ENCODE measurements at regions not wholly inside any gene's neighbourhood (a gene's known extent, or its start where the extent isn't known, plus 50 kb on each side); places are given as distances from the start of the nearest gene placed in this dataset.
A peak's percentile ranks its signal among the peaks of the same experiment; 100 is the strongest.

DNA sequence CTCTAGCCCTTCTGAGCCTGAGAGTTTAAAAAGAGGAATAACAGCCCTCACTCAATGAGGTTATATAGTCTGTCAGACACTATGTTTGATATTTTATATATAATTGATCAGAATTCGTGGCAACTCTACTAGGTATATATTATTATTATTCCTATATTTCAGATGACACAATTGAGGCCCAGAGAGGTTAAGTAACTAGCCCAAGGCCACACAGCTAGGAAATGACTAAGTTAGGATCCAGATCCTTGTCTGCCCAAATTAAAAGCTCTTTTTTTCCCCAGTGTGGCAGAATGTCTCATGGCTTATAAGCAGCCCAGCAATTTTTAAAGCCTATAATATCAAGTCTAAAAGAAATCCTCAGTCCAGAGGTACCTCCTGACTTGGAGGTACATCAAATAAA is 1119.9 kb upstream of the AUTS2 start:
- DNase-seq (ENCODE audit: low spot score) = no peak

- no peak for DNase-seq (ENCODE audit: low spot score)
These were observed 1115.5 kb upstream of the AUTS2 start for GRCh38 chr7:68482800-68483199.

DNA sequence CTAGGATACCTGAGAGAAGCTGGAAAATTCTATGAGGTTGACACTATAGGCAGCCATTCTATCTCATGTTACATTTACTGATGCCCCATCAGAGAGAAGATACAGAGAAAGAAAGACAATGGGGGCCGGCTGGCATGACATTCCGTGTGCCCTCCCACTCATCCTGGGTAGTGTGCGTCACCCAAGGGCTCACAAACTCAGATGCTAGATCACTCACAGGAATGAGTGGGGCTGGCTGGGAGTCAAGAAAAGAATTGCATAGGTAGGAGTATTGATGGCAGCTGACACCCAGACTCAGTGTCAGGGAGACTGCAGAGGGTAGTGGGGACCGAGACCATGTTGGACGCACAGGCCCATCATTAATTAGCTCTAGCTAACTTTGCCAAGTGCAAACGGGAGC is 1113.5 kb upstream of the AUTS2 start:
- DNase-seq (ENCODE audit: low spot score) = peak; percentile 27

- DNase-seq (ENCODE audit: low spot score) = no peak
These were observed 1112.9 kb upstream of the AUTS2 start for GRCh38 chr7:68485253-68485917.

DNA sequence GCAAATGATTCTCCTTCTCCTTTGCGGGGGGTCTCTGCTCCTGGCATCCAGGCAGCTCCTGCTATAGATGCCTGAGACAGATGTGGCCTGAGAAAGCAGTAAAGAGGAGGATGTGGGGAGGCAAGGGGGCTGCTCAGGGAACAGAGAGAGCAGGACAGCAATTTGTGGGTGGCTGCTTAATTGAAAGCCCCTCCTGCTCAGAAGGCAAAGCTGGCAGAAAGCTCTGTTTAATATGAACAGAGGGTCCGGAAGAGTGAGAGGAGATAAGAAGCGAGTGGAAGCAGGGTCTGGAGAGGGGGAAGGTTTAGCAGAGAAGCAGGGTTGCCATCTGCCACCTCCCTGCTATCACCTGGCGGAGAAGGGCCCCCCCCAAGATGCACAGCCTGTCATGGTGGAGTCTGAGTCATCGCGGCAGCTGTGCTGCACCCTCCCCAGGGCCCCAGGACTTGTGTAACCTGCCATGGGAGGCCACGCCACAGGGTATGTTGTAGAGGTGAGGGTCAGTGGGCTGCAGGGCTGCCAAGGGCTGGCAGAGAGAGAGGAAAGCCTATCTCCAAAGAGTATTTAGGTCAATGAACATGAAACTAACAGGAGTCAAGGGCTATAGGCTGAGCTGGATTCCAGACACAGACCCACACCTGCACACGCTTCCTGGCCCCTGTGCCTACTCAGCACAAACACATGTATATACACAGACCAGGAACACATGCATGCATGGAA is 1109.8 kb upstream of the AUTS2 start:
- no peak for DNase-seq (ENCODE audit: low spot score)

DNA sequence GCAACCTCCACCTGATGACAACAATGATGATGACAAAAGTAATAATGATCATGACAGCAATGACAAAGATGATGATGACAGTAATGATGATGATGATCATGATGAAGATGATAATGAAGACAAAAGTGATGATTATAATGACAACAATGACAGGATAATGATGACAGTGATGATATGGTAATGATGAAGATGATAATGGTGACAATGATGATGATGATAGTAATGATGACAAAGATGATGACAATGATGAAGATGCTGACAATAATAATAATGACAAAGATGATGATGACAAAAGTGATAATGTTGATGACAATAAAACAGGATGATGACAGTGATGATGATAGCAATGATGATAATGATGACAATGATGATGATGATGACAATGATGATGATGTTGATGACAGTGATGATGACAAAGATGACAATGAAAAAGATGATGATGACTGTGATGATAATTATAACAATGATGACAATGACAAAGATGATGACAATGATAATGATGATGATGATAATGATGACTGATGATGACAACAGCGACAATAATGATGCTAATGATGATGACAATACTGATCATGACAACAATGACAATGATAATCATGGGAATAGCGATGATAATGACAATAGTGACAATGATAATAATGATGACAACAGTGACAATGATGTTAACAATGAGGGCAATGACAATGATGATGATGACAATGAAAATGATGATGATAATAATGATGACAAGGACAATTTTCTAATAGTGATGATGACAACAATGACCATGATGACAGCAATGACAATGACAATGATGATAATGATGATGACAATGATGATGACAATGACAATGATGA is 1106.5 kb upstream of the AUTS2 start:
- DNase-seq (ENCODE audit: low spot score) = no peak

DNA sequence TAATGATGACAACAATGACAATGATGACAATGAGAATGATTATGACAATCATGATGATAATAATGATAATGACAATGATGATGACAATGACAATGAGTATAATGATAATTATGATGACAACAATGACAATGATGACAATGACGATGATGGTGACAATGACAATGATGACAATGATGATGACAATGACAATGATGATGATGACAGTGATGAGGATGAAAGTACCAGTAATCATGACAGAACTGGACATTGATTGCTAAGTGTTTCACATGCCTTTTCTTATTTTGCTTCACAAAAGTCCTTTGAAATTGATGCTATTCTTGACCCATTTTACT is 1106.0 kb upstream of the AUTS2 start:
- DNase-seq (ENCODE audit: low spot score) = no peak

DNA sequence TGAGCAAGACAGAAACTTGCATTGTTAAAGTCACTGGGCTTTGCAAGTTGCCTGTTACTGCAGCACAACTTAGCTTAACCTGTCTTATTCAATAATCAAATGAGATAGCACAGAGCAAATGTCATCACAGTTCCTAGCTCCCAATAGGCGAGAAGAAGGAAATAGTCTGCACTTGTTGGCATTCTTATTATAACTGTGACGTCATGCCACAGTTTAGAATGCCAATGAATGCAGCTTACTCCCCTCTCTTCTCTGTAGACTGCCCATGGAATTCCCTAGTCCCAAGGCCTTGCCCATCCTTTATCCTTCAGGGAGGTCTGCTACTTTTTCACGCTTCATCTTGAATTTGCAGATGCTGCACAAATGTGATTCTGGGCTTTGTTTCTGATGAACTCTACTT is 1094.9 kb upstream of the AUTS2 start:
- DNase-seq (ENCODE audit: low spot score) = no peak

- DNase-seq (ENCODE audit: low spot score) = no peak
These were observed 1093.6 kb upstream of the AUTS2 start for GRCh38 chr7:68504716-68505115.

GRCh38 chr7:68505721-68506120 is 1092.6 kb upstream of the AUTS2 start:
- DNase-seq (ENCODE audit: low spot score) = no peak

GRCh38 chr7:68507668-68508067 is 1090.6 kb upstream of the AUTS2 start:
- no peak for DNase-seq (ENCODE audit: low spot score)

DNA sequence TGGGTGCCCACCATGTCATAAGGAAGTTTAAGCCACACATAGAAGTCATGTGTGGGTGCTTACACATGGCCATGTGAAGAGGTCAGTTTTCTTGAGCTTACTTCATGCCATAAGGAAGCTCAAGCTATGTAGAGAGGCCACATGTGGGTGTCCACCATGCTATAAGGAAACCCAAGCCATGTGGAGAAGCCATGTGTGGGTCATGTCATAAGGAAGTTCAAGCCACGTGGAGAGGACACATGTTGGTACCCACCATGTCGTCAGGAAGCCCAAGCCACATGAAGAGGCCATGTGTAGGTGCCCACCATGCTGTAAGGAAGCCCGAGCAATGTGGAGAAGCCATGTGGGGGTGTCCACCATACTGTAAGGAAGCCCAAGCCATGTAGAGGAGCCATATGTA is 1089.2 kb upstream of the AUTS2 start:
- DNase-seq (ENCODE audit: low spot score) = no peak

GRCh38 chr7:68509603-68510002 is 1088.7 kb upstream of the AUTS2 start:
- no peak for DNase-seq (ENCODE audit: low spot score)

DNA sequence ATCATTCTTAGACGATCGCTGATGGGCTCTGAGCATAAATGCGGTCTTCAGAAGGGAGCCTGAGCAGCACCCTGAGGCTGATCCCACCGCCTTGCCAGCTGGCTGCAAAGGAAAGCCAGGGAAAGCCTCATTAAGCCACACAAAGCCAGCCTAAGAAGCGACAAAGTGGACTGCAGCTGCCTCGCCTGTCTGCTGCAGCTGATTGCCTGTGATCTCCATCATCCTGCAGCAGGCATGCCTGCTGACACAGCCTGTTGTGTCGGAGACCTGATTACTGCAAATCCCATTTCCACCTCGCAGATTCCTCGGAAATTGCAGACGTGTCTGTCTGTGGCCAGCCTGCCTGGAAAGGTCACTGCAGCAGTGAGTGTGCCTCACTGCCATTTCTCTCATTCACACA is 1087.0 kb upstream of the AUTS2 start:
- DNase-seq (ENCODE audit: low spot score) = no peak

DNA sequence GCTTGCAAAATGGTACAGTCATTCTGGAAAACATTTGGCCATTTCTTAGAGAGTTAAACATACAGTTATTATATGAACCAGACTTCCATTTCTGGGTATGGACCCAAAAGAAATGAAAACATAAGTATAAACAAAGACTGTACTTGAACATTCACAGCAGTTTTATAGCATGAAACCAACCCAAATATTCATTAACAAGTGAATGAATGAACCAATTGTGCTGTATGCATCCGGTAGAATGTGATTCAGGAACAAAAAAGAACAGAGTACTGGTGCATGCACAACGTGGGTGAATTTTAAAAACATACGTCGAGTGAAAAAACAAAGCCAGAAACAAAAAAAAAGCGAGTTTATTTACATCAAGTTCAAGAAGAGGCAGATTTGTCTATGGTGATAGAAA is 1085.8 kb upstream of the AUTS2 start:
- no peak for DNase-seq (ENCODE audit: low spot score)

- DNase-seq (ENCODE audit: low spot score) = no peak
These were observed 1080.2 kb upstream of the AUTS2 start for GRCh38 chr7:68518060-68518459.

DNA sequence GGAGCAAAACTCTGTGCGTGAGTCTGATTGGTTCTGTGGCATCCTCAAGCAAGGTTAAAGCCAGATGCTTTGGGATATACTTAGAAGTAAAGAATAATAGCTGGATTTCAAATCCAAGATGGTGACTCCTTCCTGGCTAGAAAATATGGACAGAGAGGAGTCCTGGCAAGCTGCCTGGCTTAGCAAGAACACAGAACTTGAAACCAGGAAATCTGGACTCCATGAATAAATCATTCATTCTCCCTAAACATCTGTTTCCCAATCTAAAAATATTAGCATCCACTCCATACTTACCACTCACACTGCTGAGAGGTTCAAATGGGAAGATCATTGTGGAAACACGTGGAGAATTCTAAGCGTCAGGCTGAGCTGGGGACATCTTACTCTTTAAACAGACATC is 1074.1 kb upstream of the AUTS2 start:
- no peak for DNase-seq (ENCODE audit: low spot score)

DNA sequence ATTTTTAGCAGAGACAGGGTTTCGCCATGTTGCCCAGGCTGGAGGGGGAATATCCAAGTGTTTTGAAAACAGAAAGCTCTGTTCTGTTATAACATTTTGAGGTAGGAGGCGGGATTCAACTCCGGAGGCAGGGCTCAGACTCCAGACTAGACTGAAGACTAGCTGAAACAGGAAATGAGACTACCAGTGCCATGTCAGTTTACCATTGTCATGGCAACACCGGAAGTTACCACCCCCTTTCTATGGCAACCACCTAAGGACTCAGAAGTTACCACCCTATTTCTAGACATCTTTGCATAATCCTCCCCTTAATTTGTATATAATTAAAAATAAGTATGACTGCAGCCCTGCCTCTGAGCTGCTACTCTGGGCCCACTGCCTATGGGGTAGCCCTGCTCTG is 1069.1 kb upstream of the AUTS2 start:
- peak; percentile 19 for DNase-seq (ENCODE audit: low spot score)

DNA sequence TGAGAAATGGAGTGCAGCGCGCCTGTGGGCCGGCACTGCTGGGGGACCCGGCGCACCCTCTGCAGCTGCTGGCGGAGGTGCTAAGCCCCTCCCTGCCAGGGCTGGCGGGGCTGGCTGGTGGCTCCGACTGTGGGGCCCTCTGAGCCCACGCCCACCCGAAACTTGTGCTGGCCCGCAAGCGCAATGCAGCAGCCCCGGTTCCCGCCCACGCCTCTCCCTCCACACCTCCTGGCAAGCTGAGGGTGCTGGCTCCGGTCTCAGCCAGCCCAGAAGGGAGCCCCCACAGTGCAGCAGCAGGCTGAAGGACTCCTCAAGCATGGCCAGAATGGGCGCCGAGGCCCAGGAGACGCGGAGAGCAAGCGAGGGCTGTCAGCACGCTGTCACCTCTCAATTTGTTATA is 1063.0 kb upstream of the AUTS2 start:
- DNase-seq (ENCODE audit: low spot score) = no peak

DNA sequence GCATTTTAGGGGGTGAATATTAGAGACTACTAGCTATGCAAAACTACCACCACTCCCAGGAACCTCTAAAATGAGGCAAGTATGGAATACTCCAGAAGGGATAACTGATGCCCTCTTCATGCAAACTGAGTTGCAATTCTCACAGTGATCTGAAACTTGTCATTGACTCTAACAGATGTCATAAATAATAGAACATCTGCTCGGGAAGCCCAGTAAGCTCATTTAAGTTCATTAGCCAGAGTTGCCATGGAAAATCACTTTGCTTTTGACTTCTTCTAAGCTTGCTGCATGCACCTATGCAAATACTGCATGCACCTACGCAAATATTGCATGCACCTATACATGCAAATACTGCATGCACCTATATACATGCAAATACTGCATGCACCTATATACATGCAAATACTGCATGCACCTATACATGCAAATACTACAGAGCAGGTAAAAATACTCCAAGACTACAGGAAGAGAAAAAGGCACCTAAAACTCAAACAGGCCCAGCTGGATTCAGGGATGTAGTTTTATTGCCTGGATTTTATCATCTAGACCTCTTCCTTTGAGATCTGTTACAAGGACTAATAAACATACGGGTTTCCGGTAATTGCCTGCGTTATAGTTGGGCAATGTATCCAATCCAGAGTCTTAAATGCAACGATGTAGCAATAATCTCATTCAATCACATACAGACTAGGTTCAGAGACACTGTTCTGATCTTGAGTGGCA is 1061.1 kb upstream of the AUTS2 start:
- no peak for DNase-seq (ENCODE audit: low spot score)

DNA sequence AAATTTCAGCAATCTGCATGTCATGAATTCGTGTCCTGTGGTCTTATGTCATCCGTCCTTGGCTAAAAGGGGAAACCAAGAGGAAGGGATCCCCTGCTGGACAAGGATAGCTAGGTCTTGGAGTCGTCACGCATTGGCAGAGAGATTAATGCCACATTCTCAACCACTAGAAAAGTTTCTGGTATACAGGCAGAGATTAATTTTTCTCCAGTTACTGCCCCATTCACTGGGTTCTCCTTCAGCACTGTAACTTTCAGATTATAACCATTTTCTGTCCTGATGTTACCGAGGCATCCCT is 1060.6 kb upstream of the AUTS2 start:
- no peak for DNase-seq (ENCODE audit: low spot score)

DNA sequence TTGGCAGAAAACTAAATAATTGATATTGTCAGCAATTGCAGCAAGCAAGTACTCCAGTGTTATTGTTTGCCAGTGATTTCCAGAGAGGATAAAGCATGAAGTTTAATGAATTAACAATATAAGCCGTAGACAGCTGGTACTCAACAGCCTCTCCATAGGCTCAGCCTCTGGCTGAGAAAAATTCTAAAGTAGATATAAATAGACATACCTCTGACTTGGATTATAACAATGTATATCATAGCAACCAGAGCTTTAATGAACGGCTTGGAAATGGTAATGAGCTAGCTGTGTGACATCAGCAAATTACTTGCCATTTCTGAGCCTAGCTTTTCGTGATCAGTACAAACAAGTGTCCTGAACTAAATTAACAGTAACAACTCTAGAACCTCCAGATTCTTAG is 1055.4 kb upstream of the AUTS2 start:
- no peak for DNase-seq (ENCODE audit: low spot score)

DNA sequence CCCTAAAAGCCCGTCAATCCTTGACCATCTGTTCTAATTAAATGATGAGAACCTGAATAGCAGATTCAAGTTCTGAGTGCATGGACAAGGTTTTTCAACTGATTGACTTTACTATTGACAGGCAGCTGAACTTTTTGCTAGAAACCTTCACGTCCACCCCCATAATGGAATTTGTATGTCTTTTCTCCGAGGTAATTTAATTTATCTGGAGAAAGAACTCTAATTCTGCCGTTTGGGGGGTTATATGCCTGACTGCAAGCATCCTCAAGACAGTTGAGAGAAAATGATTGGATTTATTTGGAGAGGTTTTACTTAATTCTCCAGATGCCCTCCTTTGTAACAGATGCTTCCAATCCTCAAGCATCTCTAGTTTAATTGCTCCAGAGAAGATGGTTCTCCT is 1053.4 kb upstream of the AUTS2 start:
- DNase-seq (ENCODE audit: low spot score) = no peak
